Activated CD4-positive, alpha-beta memory T cell treated with anti-CD3 and anti-CD28 coated beads for 36 hours (primary cell): ENCODE measurements at regions not wholly inside any gene's neighbourhood (a gene's known extent, or its start where the extent isn't known, plus 50 kb on each side); places are given as distances from the start of the nearest gene placed in this dataset.
"Not testable (repeated sequence)": the region's sequence is repeated elsewhere in the genome, so short reads cannot be mapped to it uniquely, and the experiment has no call there.

ENCODE experiments used
- CTCF ChIA-PET: fragments of 350-600 bp; sonication (Branson Sonifier 250); formaldehyde crosslinking; loops from one replicate; lab custom pipeline; 2021; ENCODE audit warnings: antibody characterized with exemption, inconsistent platforms; lab: Charles Lee
- POLR2A ChIA-PET: fragments of 350-600 bp; sonication (Branson Sonifier 250); formaldehyde crosslinking; loops from one replicate; lab custom pipeline; 2021; ENCODE audit warnings: antibody characterized with exemption; lab: Charles Lee
- DNase-seq: peaks from one replicate; pipeline ENCODE4 v3.0.0-alpha.2; 2020
- H3K27ac Mint-ChIP-seq: one replicate; pipeline ENCODE4 v1.8.0; 2021; ENCODE audit warnings: mixed read lengths
- H3K27me3 Mint-ChIP-seq: one replicate; pipeline ENCODE4 v1.8.0; 2021; ENCODE audit warnings: mixed read lengths
- H3K36me3 Mint-ChIP-seq: one replicate; pipeline ENCODE4 v1.8.0; 2021; ENCODE audit warnings: mixed read lengths
- H3K4me1 Mint-ChIP-seq: one replicate; pipeline ENCODE4 v1.8.0; 2021; ENCODE audit warnings: low read depth, mixed read lengths
- H3K4me3 Mint-ChIP-seq: one replicate; pipeline ENCODE4 v1.8.0; 2021; ENCODE audit warnings: mild to moderate bottlenecking, mixed read lengths
- H3K9me3 Mint-ChIP-seq: one replicate; pipeline ENCODE4 v1.8.0; 2021; ENCODE audit warnings: mixed read lengths
- intact Hi-C: fragments of 100-400 bp; cut with micrococcal nuclease; formaldehyde crosslinking; loops from one replicate; pipeline ENCODE4 v1.15.1; 2023

GRCh38 chr6:81940451-81940985, 188.0 kb upstream of the TENT5A start:
- H3K9me3 Mint-ChIP-seq = peaks cover 2% of the 10 kb centered on the region
- ChIA-PET CTCF (interaction anchor here (1.4 kb wide), 1 partner anchor 9 kb away, joined by 3 read pairs; no protein-coding TSS in a partner anchor), POLR2A (no interaction called here)
- no peak overlapping the region for H3K27ac Mint-ChIP-seq
- no peak for DNase-seq
- no peaks in the 10 kb centered on the region for H3K36me3 Mint-ChIP-seq
- intact Hi-C loops = no loop called here
- H3K4me1 Mint-ChIP-seq = no peaks in the 10 kb centered on the region
- no peaks in the 10 kb centered on the region for H3K27me3 Mint-ChIP-seq
- no peak overlapping the region for H3K4me3 Mint-ChIP-seq

- H3K4me1 Mint-ChIP-seq = no peaks in the 10 kb centered on the region
- CTCF ChIA-PET = no interaction called here
- H3K27ac Mint-ChIP-seq = no peak overlapping the region
- no peak for DNase-seq
- no peaks in the 10 kb centered on the region for H3K27me3 Mint-ChIP-seq
- no peak overlapping the region for H3K4me3 Mint-ChIP-seq
- H3K36me3 Mint-ChIP-seq = no peaks in the 10 kb centered on the region
- intact Hi-C loops = no loop called here
- POLR2A ChIA-PET = no interaction called here
- H3K9me3 Mint-ChIP-seq = peaks cover 2% of the 10 kb centered on the region
Measured at GRCh38 chr6:81939766-81940165, 187.3 kb upstream of the TENT5A start.

GRCh38 chr6:81938991-81939732, 186.7 kb upstream of the TENT5A start:
- CTCF ChIA-PET = no interaction called here
- Mint-ChIP-seq H3K4me3 (no peak overlapping the region), H3K4me1 (no peaks in the 10 kb centered on the region), H3K36me3 (no peaks in the 10 kb centered on the region), H3K27me3 (no peaks in the 10 kb centered on the region), H3K9me3 (peaks cover 2% of the 10 kb centered on the region), H3K27ac (no peak overlapping the region)
- intact Hi-C loops = no loop called here
- POLR2A ChIA-PET = no interaction called here
- no peak for DNase-seq

- CTCF ChIA-PET = no interaction called here
- POLR2A ChIA-PET = no interaction called here
- H3K4me1 Mint-ChIP-seq = no peaks in the 10 kb centered on the region
Measured at GRCh38 chr6:81938014-81938856, 185.8 kb upstream of the TENT5A start.

GRCh38 chr6:81937296-81937937, 184.9 kb upstream of the TENT5A start:
- Mint-ChIP-seq H3K27me3 (no peaks in the 10 kb centered on the region), H3K36me3 (no peaks in the 10 kb centered on the region), H3K4me1 (no peaks in the 10 kb centered on the region), H3K27ac (no peak overlapping the region), H3K4me3 (no peak overlapping the region), H3K9me3 (peaks cover 5% of the 10 kb centered on the region)
- POLR2A ChIA-PET = no interaction called here
- intact Hi-C loops = no loop called here
- CTCF ChIA-PET = no interaction called here
- DNase-seq = no peak

More at GRCh38 chr6:81938014-81938856, 185.8 kb upstream of the TENT5A start:
- Mint-ChIP-seq H3K27ac (no peak overlapping the region), H3K9me3 (peaks cover 2% of the 10 kb centered on the region), H3K36me3 (no peaks in the 10 kb centered on the region), H3K4me3 (no peak overlapping the region), H3K27me3 (no peaks in the 10 kb centered on the region)
- intact Hi-C loops = no loop called here
- DNase-seq = no peak

- ChIA-PET CTCF (no interaction called here), POLR2A (no interaction called here)
- H3K27me3 Mint-ChIP-seq = no peaks in the 10 kb centered on the region
- no peak overlapping the region for H3K27ac Mint-ChIP-seq
- H3K9me3 Mint-ChIP-seq = peaks cover 5% of the 10 kb centered on the region
- DNase-seq = no peak
- intact Hi-C loops = no loop called here
- H3K36me3 Mint-ChIP-seq = no peaks in the 10 kb centered on the region
- no peaks in the 10 kb centered on the region for H3K4me1 Mint-ChIP-seq
- H3K4me3 Mint-ChIP-seq = no peak overlapping the region
Measured at GRCh38 chr6:81934936-81935335, 182.5 kb upstream of the TENT5A start.

- POLR2A ChIA-PET = no interaction called here
- Mint-ChIP-seq H3K27ac (no peak overlapping the region), H3K4me1 (no peaks in the 10 kb centered on the region)
Measured at GRCh38 chr6:81933608-81934051, 181.1 kb upstream of the TENT5A start.

GRCh38 chr6:81933089-81933488, 180.6 kb upstream of the TENT5A start:
- Mint-ChIP-seq H3K27me3 (no peaks in the 10 kb centered on the region), H3K36me3 (no peaks in the 10 kb centered on the region), H3K9me3 (peaks cover 5% of the 10 kb centered on the region), H3K4me1 (no peaks in the 10 kb centered on the region), H3K4me3 (no peak overlapping the region), H3K27ac (no peak overlapping the region)
- ChIA-PET POLR2A (no interaction called here), CTCF (no interaction called here)
- intact Hi-C loops = no loop called here
- DNase-seq = no peak

More at GRCh38 chr6:81933608-81934051, 181.1 kb upstream of the TENT5A start:
- intact Hi-C loops = no loop called here
- peaks cover 5% of the 10 kb centered on the region for H3K9me3 Mint-ChIP-seq
- no peaks in the 10 kb centered on the region for H3K36me3 Mint-ChIP-seq
- no peak overlapping the region for H3K4me3 Mint-ChIP-seq
- CTCF ChIA-PET = no interaction called here
- no peak for DNase-seq
- no peaks in the 10 kb centered on the region for H3K27me3 Mint-ChIP-seq

GRCh38 chr6:81932448-81932847, 180.0 kb upstream of the TENT5A start:
- H3K4me1 Mint-ChIP-seq, DNase-seq, H3K4me3 Mint-ChIP-seq, H3K9me3 Mint-ChIP-seq, H3K27me3 Mint-ChIP-seq, CTCF ChIA-PET, H3K27ac Mint-ChIP-seq, H3K36me3 Mint-ChIP-seq, POLR2A ChIA-PET, intact Hi-C loops: not testable (repeated sequence)

GRCh38 chr6:81929828-81930227, 177.3 kb upstream of the TENT5A start:
- Mint-ChIP-seq H3K27me3 (no peaks in the 10 kb centered on the region), H3K4me3 (no peak overlapping the region), H3K9me3 (peaks cover 3% of the 10 kb centered on the region), H3K27ac (no peak overlapping the region), H3K36me3 (no peaks in the 10 kb centered on the region), H3K4me1 (no peaks in the 10 kb centered on the region)
- no peak for DNase-seq
- POLR2A ChIA-PET = no interaction called here
- CTCF ChIA-PET = no interaction called here
- intact Hi-C loops = no loop called here

GRCh38 chr6:81925201-81925600, 172.7 kb upstream of the TENT5A start:
- Mint-ChIP-seq H3K27me3 (no peaks in the 10 kb centered on the region), H3K4me1 (no peaks in the 10 kb centered on the region), H3K36me3 (no peaks in the 10 kb centered on the region), H3K9me3 (peaks cover 2% of the 10 kb centered on the region), H3K4me3 (no peak overlapping the region), H3K27ac (no peak overlapping the region)
- DNase-seq = no peak
- ChIA-PET POLR2A (no interaction called here), CTCF (no interaction called here)
- intact Hi-C loops = no loop called here
